Left hindlimb (tissue), 1 donor: ENCODE measurements at regions not wholly inside any gene's neighbourhood (a gene's known extent, or its start where the extent isn't known, plus 50 kb on each side); places are given as distances from the start of the nearest gene placed in this dataset.
"Not testable (repeated sequence)": the region's sequence is repeated elsewhere in the genome, so short reads cannot be mapped to it uniquely, and the experiment has no call there.

ENCODE experiments used
- DNase-seq: peaks from one replicate; pipeline ENCODE4 v3.0.0-alpha.2; 2018

DNA sequence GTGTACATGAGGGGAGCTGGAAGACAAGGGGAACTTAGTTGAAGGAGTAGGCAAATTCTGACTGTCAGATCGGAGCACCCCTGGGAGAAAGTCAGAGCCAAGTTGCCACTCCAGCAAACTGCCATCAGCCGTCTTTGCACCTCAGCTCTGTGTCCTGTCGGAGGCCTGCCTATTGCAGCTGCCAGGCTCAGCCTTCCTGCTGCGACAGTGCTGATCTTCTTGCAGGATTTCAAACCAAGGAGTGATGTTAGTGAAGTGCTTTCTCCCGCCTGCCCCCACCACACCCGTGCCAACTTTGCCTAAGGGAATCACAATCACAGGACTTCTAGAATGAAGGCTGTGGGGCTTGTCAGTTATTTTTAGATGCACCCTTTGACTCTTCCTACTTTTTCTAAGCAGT, 185.3 kb downstream of the KIT start:
- DNase-seq = no peak

DNA sequence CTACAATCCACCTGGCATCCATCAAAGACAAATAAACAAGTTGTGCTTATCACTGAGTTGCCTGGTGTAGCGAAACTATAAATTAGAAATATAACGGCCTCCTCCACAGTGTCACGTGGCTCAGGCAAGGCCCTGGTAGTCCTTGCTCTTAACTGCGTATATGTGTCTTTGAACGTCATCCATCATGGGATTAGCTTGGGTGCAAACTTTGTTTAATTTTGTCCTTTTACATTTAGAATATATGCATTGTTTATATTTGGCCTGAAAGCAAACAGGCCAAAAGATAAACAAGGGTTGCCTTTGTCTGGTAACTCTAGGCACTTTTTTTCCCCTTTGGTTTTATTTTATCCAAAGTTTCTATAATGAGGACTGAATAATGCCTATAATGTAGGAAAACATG, 184.9 kb downstream of the KIT start:
- no peak for DNase-seq

GRCh38 chr4:54842226-54842625, 184.5 kb downstream of the KIT start:
- no peak for DNase-seq

GRCh38 chr4:54840992-54841768, 183.4 kb downstream of the KIT start:
- no peak for DNase-seq

DNA sequence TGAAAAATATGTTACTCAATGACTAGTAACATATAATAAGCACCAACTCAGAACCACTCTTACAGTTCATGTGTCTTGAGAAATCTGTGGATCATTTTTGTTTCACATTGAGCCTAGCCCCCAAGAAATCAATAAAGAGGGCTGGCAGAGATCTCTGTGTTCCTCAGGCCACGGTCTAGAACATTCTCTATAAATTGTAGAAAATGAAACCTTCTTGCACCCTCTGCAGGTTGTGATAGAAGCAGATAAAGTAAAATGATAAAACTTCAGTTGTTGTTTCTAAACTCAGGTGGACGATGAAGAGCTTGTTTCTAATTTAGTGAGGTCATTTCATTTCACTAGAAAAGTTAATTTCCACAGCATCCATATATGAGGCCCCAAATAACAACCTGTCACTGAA, 182.7 kb downstream of the KIT start:
- DNase-seq = no peak

- no peak for DNase-seq
Measured at GRCh38 chr4:54838301-54838700, 180.5 kb downstream of the KIT start.

DNA sequence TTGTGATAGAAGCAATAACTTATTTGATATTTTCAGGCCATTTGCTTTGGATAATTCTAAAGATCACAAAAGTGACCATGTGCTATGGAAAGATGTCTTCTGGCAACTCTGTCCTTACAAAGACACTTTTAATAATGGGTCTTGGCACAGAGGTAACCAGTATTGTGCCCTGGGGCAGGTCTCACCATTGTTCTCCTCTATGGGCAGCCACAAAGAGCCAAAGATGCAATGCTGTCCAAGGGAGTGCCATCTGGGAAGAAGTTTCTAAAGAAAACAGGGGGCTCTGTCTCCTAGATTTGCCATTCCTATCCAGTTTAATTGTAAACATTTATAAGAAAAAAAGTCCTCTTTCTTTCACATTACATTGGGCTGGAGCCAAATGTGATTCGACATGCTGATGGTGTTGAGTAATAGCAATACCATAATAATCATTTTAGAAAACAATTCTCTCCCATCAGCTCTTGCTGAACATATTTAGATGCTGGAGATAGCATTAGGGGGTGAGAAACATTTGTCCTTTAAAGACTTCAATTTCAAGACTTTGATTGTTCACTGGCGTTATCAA, 179.9 kb downstream of the KIT start:
- DNase-seq = no peak

DNA sequence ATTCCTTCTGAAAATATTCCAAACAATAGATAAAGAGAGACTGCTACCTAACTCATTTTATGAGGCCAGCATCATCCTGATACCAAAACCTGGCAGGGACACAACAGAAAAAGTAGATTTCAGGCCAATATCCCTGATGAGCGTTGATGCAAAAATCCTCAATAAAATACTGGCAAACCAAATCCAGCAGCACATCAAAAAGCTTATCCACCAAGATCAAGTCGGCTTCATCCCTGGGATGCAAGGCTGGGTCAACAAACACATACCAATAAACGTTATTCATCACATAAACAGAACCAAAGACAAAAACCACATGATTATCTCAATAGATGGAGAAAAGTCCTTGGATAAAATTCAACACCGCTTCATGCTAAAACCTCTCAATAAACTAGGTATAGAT, 170.6 kb downstream of the KIT start:
- not testable (repeated sequence) for DNase-seq

- DNase-seq = no peak
Measured at GRCh38 chr4:54823616-54824015, 165.9 kb downstream of the KIT start.

DNA sequence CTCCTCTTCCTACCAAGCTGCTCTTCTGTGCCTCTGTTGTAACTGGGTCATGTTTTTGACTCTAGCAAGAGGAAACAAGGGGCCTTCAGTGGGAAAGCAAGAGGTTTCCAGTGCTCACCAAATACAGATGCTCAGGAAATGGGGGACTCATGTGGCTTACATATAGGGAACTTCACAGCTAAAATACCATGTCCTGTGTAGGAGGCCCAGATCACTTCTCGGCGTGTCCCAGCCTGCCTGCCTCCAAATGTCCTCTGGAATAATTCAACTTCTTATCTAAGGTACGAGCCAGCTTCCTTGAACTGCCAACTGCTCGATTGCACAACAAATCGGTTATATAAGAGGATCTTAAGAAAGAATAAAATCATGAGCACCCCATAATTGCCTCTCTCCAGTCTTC, 161.3 kb downstream of the KIT start:
- no peak for DNase-seq

- no peak for DNase-seq
Measured at GRCh38 chr4:54818481-54818880, 160.7 kb downstream of the KIT start.

GRCh38 chr4:54813674-54814073, 155.9 kb downstream of the KIT start:
- DNase-seq = no peak

GRCh38 chr4:54806351-54806750, 148.6 kb downstream of the KIT start:
- DNase-seq = no peak

DNA sequence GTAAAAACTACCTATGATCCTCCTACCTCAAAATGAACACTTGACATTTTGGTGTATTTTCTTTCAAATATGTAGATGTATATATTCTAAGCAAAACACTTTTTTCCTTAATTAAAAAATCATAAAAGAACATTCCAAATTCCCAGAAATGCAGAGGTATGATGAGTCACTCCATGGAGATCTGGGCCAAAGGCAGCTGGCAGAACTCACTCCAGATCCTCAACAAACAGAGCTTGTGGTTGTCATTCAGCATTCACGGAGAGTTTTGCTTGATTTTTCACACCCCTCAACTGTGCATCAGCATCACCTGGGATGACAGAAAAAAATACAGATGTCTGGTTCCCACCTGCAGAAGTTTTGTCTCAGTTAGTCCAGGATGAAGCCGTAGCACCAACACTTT, 144.6 kb downstream of the KIT start:
- DNase-seq = no peak

- DNase-seq = no peak
Measured at GRCh38 chr4:54800831-54801530, 143.2 kb downstream of the KIT start.

- no peak for DNase-seq
Measured at GRCh38 chr4:54794579-54794978, 136.8 kb downstream of the KIT start.

DNA sequence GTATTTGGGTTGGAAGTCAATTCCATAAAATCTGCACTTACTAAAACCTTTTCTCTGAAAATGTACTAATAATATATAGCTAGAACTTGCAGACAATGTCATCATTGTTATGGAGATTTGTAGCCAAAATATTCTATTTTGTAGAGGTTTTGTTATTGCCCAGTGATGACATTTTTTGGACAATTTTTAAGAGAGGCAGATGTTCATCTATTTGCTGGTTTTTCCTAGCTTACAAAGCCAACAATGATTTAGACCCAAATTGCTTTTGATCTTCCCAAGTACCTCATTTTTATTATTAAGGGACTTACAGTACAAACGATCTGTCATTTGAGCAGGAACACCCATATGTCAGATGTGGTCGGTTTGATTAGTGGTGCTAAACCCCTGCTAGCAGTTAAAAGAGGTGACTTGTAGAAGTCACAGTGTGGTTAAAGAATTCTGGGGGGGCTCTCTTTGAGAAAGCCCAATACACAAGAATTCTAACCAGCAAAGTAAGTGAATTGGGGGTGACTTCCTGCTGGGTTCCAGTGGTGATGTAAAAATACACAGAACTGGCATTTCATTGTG, 136.2 kb downstream of the KIT start:
- DNase-seq = no peak
